Thyroid gland (tissue), 4 donors: ENCODE measurements at regions not wholly inside any gene's neighbourhood (a gene's known extent, or its start where the extent isn't known, plus 50 kb on each side); places are given as distances from the start of the nearest gene placed in this dataset.

Source experiments
- CTCF ChIP-seq, 6 experiments: fragments of 200-600 bp in 3 of 6; fragments of 450-650 bp in 3 of 6; sonication (generic) in 3 of 6; IDR thresholded peaks; one replicate each; pipeline ENCODE4 v1.5.1; 2016 to 2019; ENCODE audit warnings: antibody characterized with exemption in 6 of 6, mild to moderate bottlenecking in 2 of 6, inconsistent platforms in 1 of 6, moderate library complexity in 1 of 6
- POLR2A ChIP-seq, 2 donors: fragments of 450-650 bp; IDR thresholded peaks; one replicate each; pipeline ENCODE4 v1.6.1; 2017; ENCODE audit warnings: antibody characterized with exemption in 2 of 2, mild to moderate bottlenecking in 2 of 2, moderate library complexity in 1 of 2

- TF ChIP-seq CTCF (IDR thresholded peaks at IDR 0.05) (no peak), POLR2A (IDR thresholded peaks at IDR 0.05) (no peak)
Measured at GRCh38 chr12:45503899-45504298, 225.6 kb upstream of the ARID2 start.
